GM20431 (cell line): ENCODE measurements at regions not wholly inside any gene's neighbourhood (a gene's known extent, or its start where the extent isn't known, plus 50 kb on each side); places are given as distances from the start of the nearest gene placed in this dataset.

ENCODE experiments used
- in situ Hi-C: fragments of 300-500 bp; cut with MseI, MboI; formaldehyde crosslinking; loops from one replicate; pipeline ENCODE4 v1.15.0; 2020; ENCODE audit warnings: low sequenced_read_pairs; ENCODE audit not compliant: unreplicated experiment

- in situ Hi-C loops, result no loop called here
These were observed 299.8 kb upstream of the NR5A2 start for GRCh38 chr1:199727682-199728081.

DNA sequence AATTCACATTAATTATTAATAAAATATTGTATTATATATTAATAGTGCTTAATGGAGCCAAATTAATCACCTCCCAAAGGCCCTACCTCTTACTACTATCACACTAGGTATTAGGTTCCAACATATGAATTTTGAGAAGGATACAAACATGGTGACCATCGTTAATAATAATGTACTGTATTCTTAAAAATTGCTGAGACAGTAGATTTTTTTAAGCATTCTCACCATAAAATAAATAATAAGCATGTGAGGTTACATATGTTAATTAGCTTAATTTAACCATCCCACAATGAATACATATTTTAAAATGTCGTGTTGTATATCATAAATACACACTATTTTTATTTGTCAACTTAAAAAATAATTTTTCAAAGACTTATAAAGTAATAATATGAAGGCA lies 299.2 kb upstream of the NR5A2 start:
- in situ Hi-C loops, result no loop called here

- in situ Hi-C loops, result no loop called here
These were observed 294.4 kb upstream of the NR5A2 start for GRCh38 chr1:199733125-199733524.

- in situ Hi-C loops, result no loop called here
These were observed 293.3 kb upstream of the NR5A2 start for GRCh38 chr1:199734186-199734585.

GRCh38 chr1:199735660-199736059 lies 291.9 kb upstream of the NR5A2 start:
- in situ Hi-C loops, result no loop called here

DNA sequence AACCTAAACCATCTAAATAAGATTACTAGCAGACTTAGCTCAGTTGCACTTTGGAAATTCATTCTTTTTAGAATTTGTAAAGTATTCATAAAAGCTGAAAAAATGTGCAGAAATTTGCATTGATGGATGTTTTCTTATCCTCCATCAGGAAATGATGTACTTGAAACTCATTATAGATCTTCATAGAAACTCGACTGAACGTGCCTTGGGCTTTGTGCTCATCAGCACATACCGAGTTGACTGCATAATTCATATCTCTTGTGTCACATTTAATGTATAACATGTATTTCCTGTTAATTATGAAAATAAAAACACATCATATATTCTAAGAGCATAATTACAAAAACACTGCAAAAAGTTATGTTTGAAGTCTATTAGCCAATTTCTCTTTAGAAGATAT lies 290.9 kb upstream of the NR5A2 start:
- in situ Hi-C loops, result no loop called here

GRCh38 chr1:199741586-199741985 lies 285.9 kb upstream of the NR5A2 start:
- in situ Hi-C loops, result no loop called here

DNA sequence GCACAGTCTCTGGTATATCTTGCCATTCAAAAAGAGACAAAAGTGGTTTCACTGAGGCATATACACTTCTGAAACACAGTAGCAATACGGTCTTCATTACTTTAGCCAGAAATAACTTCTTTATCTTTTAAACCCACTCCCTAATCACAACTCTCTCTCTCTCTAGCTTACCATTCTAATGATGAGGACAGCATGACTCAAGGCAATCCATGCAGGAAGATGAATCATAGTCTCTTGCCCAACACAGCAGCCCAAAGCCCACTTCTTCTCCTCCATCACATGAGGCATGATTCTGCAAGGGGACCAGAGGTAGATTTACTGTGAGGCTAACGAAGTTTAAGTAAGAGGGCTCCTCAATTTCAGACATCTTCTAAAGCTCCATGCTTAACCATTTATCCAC lies 285.0 kb upstream of the NR5A2 start:
- in situ Hi-C loops, result no loop called here

DNA sequence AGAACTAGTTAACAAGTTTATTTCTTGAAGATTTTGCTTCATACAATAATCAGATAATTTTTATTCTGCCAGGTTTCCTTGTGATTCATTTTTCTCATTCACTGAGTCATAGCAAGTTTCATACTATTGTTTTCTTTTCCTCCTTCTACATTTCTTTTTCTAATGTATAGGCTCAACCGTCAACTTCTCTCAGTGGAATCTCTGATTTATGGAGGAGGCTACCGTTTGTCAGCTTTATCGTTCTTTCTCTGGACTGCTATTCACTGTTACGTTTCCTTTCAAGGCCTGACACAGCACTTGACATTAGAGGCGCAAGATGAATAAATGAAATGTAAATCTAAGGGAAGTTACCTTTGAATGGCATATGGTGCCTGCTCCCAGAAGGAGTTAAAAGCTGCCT lies 284.3 kb upstream of the NR5A2 start:
- in situ Hi-C loops, result no loop called here

DNA sequence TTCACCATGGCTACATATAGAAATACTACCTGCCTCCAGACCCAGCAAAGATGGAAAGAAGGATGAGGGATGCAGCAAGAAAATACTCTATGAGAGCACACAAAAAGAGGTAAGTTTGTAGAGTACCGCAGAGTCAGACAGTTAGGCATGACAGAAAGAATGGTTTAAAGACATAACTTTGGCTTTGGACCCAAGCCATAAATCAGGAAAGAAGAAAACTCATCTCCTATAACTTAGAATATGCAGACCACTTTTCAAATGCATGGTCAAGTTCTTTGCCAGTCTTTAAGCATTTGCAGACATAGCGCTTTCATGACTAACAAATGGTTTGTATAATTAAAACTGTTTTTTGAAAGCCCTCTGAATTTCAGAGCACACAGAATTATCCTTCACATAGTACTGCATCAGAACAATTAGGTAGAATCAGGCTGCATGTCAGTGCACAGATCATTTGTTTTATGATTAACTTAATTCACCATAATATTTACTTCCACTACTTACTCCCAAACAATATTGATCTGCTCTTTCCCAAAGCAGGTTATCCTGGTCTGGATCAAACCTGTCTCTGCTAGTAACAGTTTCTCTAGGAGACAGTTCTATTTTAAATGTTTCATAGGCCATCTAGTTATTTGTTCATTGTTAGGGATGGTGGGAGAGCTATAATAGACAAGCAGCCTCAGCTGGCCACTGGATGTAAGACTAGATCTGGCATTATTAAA lies 280.7 kb upstream of the NR5A2 start:
- in situ Hi-C loops, result no loop called here

DNA sequence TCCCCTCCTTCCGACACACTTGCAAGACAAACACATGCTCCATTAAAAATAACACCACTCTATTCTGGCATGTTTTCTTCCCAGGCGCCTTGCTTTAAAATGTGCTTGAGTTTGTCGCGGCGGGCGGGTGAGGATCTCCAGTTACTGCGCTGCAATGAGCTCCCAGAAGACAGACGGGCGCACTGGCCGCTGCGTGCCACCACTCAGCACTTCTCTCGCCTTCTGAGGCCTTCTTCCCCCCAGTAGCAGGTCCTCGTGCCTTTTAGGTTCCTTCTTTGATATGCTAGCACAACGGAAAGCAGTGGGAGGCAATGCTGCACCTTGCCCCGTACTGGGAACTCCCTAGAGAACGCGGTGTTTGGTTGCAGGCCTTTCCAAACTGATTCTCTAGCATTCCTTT lies 279.5 kb upstream of the NR5A2 start:
- in situ Hi-C loops, result no loop called here

DNA sequence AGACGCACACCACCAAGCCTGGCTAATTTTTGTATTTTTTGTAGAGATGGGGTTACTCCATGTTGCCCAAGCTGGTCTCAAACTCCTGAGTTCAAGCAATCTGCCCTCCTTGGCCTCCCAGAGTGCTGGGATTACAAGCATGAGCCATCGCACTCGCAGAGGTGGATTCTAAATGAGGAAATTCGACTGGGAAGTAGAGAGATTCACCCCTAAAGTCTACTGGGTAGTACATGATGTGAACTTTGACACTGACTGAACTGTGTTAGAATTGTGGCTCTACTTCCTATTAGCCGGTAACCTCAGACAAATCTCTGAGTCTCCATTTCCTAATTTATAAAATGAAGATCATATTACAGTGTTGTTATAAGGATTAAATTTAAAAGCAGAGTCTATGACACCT lies 276.0 kb upstream of the NR5A2 start:
- in situ Hi-C loops, result no loop called here

GRCh38 chr1:199751962-199752687 lies 275.4 kb upstream of the NR5A2 start:
- in situ Hi-C loops, result no loop called here

DNA sequence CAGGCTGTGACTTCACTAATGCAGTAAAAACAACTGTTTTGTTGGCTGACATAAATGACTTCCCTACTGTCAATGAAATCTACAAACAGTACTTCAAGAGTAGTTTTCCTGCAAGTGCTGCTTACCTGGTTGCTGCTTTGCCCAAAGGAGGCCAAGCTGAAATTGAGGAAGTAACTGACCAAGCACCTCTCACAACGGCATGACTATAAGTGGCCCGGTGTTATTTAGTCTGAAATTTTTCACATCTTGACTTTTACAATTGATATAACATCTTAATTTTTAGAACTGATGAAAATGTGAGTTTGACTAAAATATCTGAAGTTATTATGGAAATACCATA lies 274.9 kb upstream of the NR5A2 start:
- in situ Hi-C loops, result no loop called here

- in situ Hi-C loops, result no loop called here
These were observed 274.0 kb upstream of the NR5A2 start for GRCh38 chr1:199753513-199753912.

GRCh38 chr1:199756066-199756465 lies 271.4 kb upstream of the NR5A2 start:
- in situ Hi-C loops, result no loop called here

- in situ Hi-C loops, result no loop called here
These were observed 268.8 kb upstream of the NR5A2 start for GRCh38 chr1:199758626-199759255.

DNA sequence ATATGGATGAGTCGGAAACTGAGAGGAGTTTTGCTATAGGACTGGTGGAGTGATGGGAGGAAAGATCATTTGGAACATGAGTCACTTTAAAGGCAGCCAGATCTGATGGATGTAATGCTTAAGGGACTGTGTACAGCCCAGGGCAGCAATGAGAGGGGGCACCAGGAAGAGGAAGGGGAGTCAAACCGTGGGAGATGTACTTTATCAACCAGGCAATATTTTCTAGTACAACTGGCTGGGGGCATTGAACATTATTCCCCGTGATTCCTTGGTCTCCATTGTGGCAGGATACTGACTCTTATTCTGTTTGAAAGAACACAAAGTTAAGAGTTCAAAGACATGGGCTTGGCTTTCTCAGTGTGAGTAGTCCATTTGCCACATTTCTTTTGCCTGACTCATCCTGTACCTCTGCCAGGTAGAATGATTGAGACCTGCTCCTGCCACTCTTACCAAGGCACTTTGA lies 268.2 kb upstream of the NR5A2 start:
- in situ Hi-C loops, result no loop called here

- in situ Hi-C loops, result no loop called here
These were observed 264.9 kb upstream of the NR5A2 start for GRCh38 chr1:199762572-199762971.

GRCh38 chr1:199766218-199766792 lies 261.2 kb upstream of the NR5A2 start:
- in situ Hi-C loops, result no loop called here

DNA sequence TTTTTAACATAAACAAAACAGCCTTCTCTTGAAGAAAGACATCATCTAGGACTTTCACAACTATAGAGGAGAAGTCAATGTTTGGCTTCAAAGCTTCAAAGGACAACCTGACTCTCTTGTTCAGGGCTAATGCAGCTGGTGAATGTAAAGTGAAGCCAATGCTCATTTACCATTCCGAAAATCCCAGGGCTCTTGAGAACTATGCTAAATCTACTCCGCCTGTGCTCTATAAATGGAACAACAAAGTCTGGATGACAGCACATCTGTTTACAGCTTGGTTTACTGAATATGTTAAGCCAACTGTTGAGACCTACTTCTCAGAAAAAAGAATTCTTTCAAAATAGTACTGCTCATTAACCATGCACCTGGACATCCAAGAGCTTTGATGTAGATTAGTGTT lies 259.8 kb upstream of the NR5A2 start:
- in situ Hi-C loops, result no loop called here
